Neuronal stem cell (in vitro differentiated cells): ENCODE measurements at regions not wholly inside any gene's neighbourhood (a gene's known extent, or its start where the extent isn't known, plus 50 kb on each side); places are given as distances from the start of the nearest gene placed in this dataset.
"Not testable (repeated sequence)": the region's sequence is repeated elsewhere in the genome, so short reads cannot be mapped to it uniquely, and the experiment has no call there.

Experiments
- DNase-seq: peaks from one replicate; pipeline ENCODE4 v3.0.0-alpha.2; 2013; ENCODE audit warnings: low spot score
- H2AFZ ChIP-seq: one replicate; pipeline ENCODE4 v1.6.1; 2013; ENCODE audit warnings: mild to moderate bottlenecking, low read length, inconsistent platforms
- H2AK5ac ChIP-seq: 2 replicates; pipeline ENCODE4 v1.6.1; 2013; ENCODE audit warnings: low read depth, mild to moderate bottlenecking, inconsistent platforms, low read length, moderate library complexity, mixed read lengths
- H2BK120ac ChIP-seq: 2 replicates; pipeline ENCODE4 v1.6.1; 2013; ENCODE audit warnings: low read depth, mild to moderate bottlenecking, inconsistent platforms, low read length, moderate library complexity, mixed read lengths
- H2BK12ac ChIP-seq: one replicate; pipeline ENCODE4 v1.6.1; 2013; ENCODE audit warnings: low read length, inconsistent platforms
- H2BK15ac ChIP-seq: 2 replicates; pipeline ENCODE4 v1.6.1; 2013; ENCODE audit warnings: mild to moderate bottlenecking, low read length, inconsistent platforms, mixed read lengths
- H2BK5ac ChIP-seq: one replicate; pipeline ENCODE4 v1.6.1; 2013; ENCODE audit warnings: inconsistent platforms, mild to moderate bottlenecking, low read length, moderate library complexity
- H3K14ac ChIP-seq: one replicate; pipeline ENCODE4 v1.6.1; 2013; ENCODE audit warnings: low read length, inconsistent platforms
- H3K18ac ChIP-seq: 2 replicates; pipeline ENCODE4 v1.6.1; 2013; ENCODE audit warnings: low read length, inconsistent platforms
- H3K23ac ChIP-seq: 2 replicates; pipeline ENCODE4 v1.6.1; 2013; ENCODE audit warnings: low read depth, mild to moderate bottlenecking, mixed read lengths, low read length, inconsistent platforms; ENCODE audit not compliant: poor library complexity
- H3K27ac ChIP-seq: replicated peaks from 3 replicates; pipeline ENCODE4 v1.5.1; 2013; ENCODE audit warnings: low read length, inconsistent platforms
- H3K27me3 ChIP-seq, 3 experiments: 2 replicates each; pipeline ENCODE4 v1.6.1; 2013; ENCODE audit warnings: low read length in 3 of 3, mild to moderate bottlenecking in 2 of 3, inconsistent platforms in 1 of 3, low read depth in 1 of 3, mixed read lengths in 1 of 3, moderate library complexity in 1 of 3; ENCODE audit not compliant: control insufficient read depth in 3 of 3, insufficient read depth in 3 of 3
- H3K36me3 ChIP-seq, 2 donors: replicated peaks in 1 of 2; 2 replicates each; pipeline ENCODE4 v1.6.1; 2013; ENCODE audit warnings: low read length in 2 of 2; ENCODE audit not compliant: control insufficient read depth in 2 of 2, insufficient read depth in 2 of 2
- H3K4ac ChIP-seq: 2 replicates; pipeline ENCODE4 v1.6.1; 2013; ENCODE audit warnings: inconsistent platforms, mild to moderate bottlenecking, low read length, moderate library complexity
- H3K4me1 ChIP-seq, 2 donors: 1 replicate in 1 of 2; 2 replicates in 1 of 2; pipeline ENCODE4 v1.6.1; 2013; ENCODE audit warnings: low read length in 2 of 2, low read depth in 1 of 2; ENCODE audit not compliant: control insufficient read depth in 2 of 2, insufficient read depth in 1 of 2
- H3K4me2 ChIP-seq: one replicate; pipeline ENCODE4 v1.6.1; 2013; ENCODE audit warnings: mild to moderate bottlenecking, low read length, inconsistent platforms; ENCODE audit not compliant: insufficient read depth, poor library complexity, severe bottlenecking
- H3K4me3 ChIP-seq, 2 donors: 2 replicates each; pipeline ENCODE4 v1.5.1; 2013; ENCODE audit warnings: low read length in 2 of 2, mild to moderate bottlenecking in 2 of 2, inconsistent platforms in 1 of 2, moderate library complexity in 1 of 2
- H3K79me1 ChIP-seq: one replicate; pipeline ENCODE4 v1.6.1; 2013; ENCODE audit warnings: low read depth, mild to moderate bottlenecking, inconsistent platforms, low read length, moderate library complexity
- H3K9ac ChIP-seq: one replicate; pipeline ENCODE4 v1.6.1; 2013; ENCODE audit warnings: mild to moderate bottlenecking, low read depth, low read length, inconsistent platforms; ENCODE audit not compliant: poor library complexity
- H3K9me3 ChIP-seq, 2 donors: replicated peaks in 1 of 2; 2 replicates each; pipeline versions ENCODE3 to v1.6.1; 2013; ENCODE audit warnings: low read length in 2 of 2, mild to moderate bottlenecking in 2 of 2, inconsistent platforms in 1 of 2, low read depth in 1 of 2, mixed read lengths in 1 of 2, moderate library complexity in 1 of 2; ENCODE audit not compliant: control insufficient read depth in 2 of 2, insufficient read depth in 1 of 2
- H4K8ac ChIP-seq: one replicate; pipeline ENCODE4 v1.6.1; 2013; ENCODE audit warnings: low read depth, mild to moderate bottlenecking, inconsistent platforms, low read length, moderate library complexity
- H4K91ac ChIP-seq: one replicate; pipeline ENCODE4 v1.6.1; 2013; ENCODE audit warnings: low read length, low read depth, mild to moderate bottlenecking, inconsistent platforms; ENCODE audit not compliant: poor library complexity
- WGBS, 2 donors: extraction: QIAGEN DNeasy Blood & Tissue Kit; methylation state at CpG; one replicate each; pipeline ENCODE4 v1.1.7; 2013; ENCODE audit warnings: missing lambda C conversion rate in 2 of 2, mixed read lengths in 1 of 2; ENCODE audit not compliant: insufficient read length in 2 of 2, insufficient replicate concordance in 1 of 2; ENCODE audit errors: extremely low coverage in 2 of 2; 5-methylcytosine and 5-hydroxymethylcytosine counted together

- not testable (repeated sequence) for H3K27ac ChIP-seq, H3K18ac ChIP-seq, H3K36me3 ChIP-seq, H3K23ac ChIP-seq, H2BK15ac ChIP-seq, DNase-seq, H2BK5ac ChIP-seq, H2AK5ac ChIP-seq, H4K91ac ChIP-seq, H2AFZ ChIP-seq, H4K8ac ChIP-seq, H3K4me2 ChIP-seq, H3K27me3 ChIP-seq, H3K4me3 ChIP-seq, H3K9me3 ChIP-seq, H3K79me1 ChIP-seq, H3K14ac ChIP-seq, H2BK120ac ChIP-seq, H2BK12ac ChIP-seq, H3K9ac ChIP-seq, H3K4me1 ChIP-seq, H3K4ac ChIP-seq
- WGBS, 2 donors = no CpG with 5 or more reads among the region's 3 CpGs
These were observed 70.5 kb upstream of the C1QTNF9B start for GRCh38 chr13:23967792-23968191.

GRCh38 chr13:23969647-23970046 is 72.3 kb upstream of the C1QTNF9B start:
- no CpG with 5 or more reads among the region's 4 CpGs for WGBS, 2 donors
- no peak overlapping the region for H3K27ac ChIP-seq

GRCh38 chr13:23979361-23980159 is 82.3 kb upstream of the C1QTNF9B start:
- Histone ChIP-seq H3K23ac (no peak overlapping the region), H3K4me1 (peaks cover 7 to 15% of the 10 kb centered on the region in 2 donors), H2AFZ (peak overlapping the region; percentile 97), H3K4me3 (peak overlapping the region; percentile 78 to 85), H2AK5ac (no peak overlapping the region), H3K27me3 (no peaks in the 10 kb centered on the region), H2BK12ac (peak overlapping the region; percentile 68), H3K79me1 (no peaks in the 10 kb centered on the region), H4K8ac (no peak overlapping the region), H3K9me3 (no peaks in the 10 kb centered on the region), H3K18ac (peak overlapping the region; percentile 93), H3K4ac (no peak overlapping the region), H2BK5ac (no peak overlapping the region), H3K14ac (no peak overlapping the region), H3K27ac (peak overlapping the region; percentile 41), H4K91ac (no peak overlapping the region), H3K4me2 (peak overlapping the region; percentile 79), H2BK15ac (peak overlapping the region; percentile 6), H3K36me3 (peaks cover 0 to 2% of the 10 kb centered on the region in 2 donors), H2BK120ac (no peak overlapping the region), H3K9ac (peak overlapping the region; percentile 78)
- DNase-seq = peak; percentile 65
- WGBS, 2 donors = no CpG with 5 or more reads among the region's 43 CpGs

More at GRCh38 chr13:23969647-23970046, 72.3 kb upstream of the C1QTNF9B start:
- Histone ChIP-seq H3K23ac (no peak overlapping the region), H2BK15ac (no peak overlapping the region), H3K14ac (no peak overlapping the region), H3K27me3 (no peaks in the 10 kb centered on the region), H2BK12ac (no peak overlapping the region), H2BK120ac (no peak overlapping the region), H3K4me2 (no peak overlapping the region), H3K36me3 (no peaks in the 10 kb centered on the region), H4K91ac (no peak overlapping the region), H3K9ac (no peak overlapping the region), H3K79me1 (no peaks in the 10 kb centered on the region), H4K8ac (no peak overlapping the region), H3K4me3 (no peak overlapping the region), H2AFZ (peak overlapping the region; percentile 41), H3K9me3 (peaks cover 0 to 4% of the 10 kb centered on the region in 2 donors), H3K4ac (no peak overlapping the region), H2AK5ac (no peak overlapping the region), H2BK5ac (no peak overlapping the region), H3K18ac (no peak overlapping the region), H3K4me1 (peaks cover 0 to 3% of the 10 kb centered on the region in 2 donors)
- DNase-seq = no peak

- peak overlapping the region; percentile 41 for H3K27ac ChIP-seq
- H2BK15ac ChIP-seq = no peak overlapping the region
- H2BK12ac ChIP-seq = no peak overlapping the region
- no peak overlapping the region for H3K18ac ChIP-seq
- no CpG with 5 or more reads among the region's 28 CpGs for WGBS, 2 donors
- H3K79me1 ChIP-seq = no peaks in the 10 kb centered on the region
- H3K9me3 ChIP-seq = no peaks in the 10 kb centered on the region
- H3K4me1 ChIP-seq = peaks cover 7 to 15% of the 10 kb centered on the region in 2 donors
- H3K36me3 ChIP-seq = peaks cover 0 to 2% of the 10 kb centered on the region in 2 donors
- DNase-seq = peak; percentile 85
- no peak overlapping the region for H3K9ac ChIP-seq
- no peak overlapping the region for H3K23ac ChIP-seq
- no peak overlapping the region for H4K91ac ChIP-seq
- no peak overlapping the region for H2BK5ac ChIP-seq
- no peak overlapping the region for H4K8ac ChIP-seq
- no peak overlapping the region for H3K4ac ChIP-seq
- no peak overlapping the region for H2BK120ac ChIP-seq
- H2AK5ac ChIP-seq = no peak overlapping the region
- peak overlapping the region; percentile 78 to 85 for H3K4me3 ChIP-seq
- no peak overlapping the region for H3K14ac ChIP-seq
- peak overlapping the region; percentile 97 for H2AFZ ChIP-seq
- no peaks in the 10 kb centered on the region for H3K27me3 ChIP-seq
- H3K4me2 ChIP-seq = peak overlapping the region; percentile 79
These were observed 82.9 kb upstream of the C1QTNF9B start for GRCh38 chr13:23980160-23980551.
